Stomach (tissue), 4 donors: ENCODE measurements at regions not wholly inside any gene's neighbourhood (a gene's known extent, or its start where the extent isn't known, plus 50 kb on each side); places are given as distances from the start of the nearest gene placed in this dataset.

ENCODE experiments used
- EP300 ChIP-seq: sonication (generic); formaldehyde crosslinking; IDR thresholded peaks from one replicate; pipeline ENCODE4 v1.6.1; 2017; ENCODE audit warnings: antibody characterized with exemption
- POLR2AphosphoS5 ChIP-seq, 3 donors: sonication (generic); formaldehyde crosslinking; IDR thresholded peaks; one replicate each; pipeline ENCODE4 v1.6.1; 2016; ENCODE audit warnings: antibody characterized with exemption in 3 of 3
- TF ChIP-seq, protein P1 (sequence below), 7 experiments: fragments of 450-650 bp in 4 of 7; fragments of 200-600 bp in 3 of 7; sonication (generic) in 3 of 7; IDR thresholded peaks; one replicate each; pipeline ENCODE4 v1.5.1; 2016 to 2019; ENCODE audit warnings: antibody characterized with exemption in 7 of 7, control low read depth in 2 of 7, mild to moderate bottlenecking in 1 of 7

DNA sequence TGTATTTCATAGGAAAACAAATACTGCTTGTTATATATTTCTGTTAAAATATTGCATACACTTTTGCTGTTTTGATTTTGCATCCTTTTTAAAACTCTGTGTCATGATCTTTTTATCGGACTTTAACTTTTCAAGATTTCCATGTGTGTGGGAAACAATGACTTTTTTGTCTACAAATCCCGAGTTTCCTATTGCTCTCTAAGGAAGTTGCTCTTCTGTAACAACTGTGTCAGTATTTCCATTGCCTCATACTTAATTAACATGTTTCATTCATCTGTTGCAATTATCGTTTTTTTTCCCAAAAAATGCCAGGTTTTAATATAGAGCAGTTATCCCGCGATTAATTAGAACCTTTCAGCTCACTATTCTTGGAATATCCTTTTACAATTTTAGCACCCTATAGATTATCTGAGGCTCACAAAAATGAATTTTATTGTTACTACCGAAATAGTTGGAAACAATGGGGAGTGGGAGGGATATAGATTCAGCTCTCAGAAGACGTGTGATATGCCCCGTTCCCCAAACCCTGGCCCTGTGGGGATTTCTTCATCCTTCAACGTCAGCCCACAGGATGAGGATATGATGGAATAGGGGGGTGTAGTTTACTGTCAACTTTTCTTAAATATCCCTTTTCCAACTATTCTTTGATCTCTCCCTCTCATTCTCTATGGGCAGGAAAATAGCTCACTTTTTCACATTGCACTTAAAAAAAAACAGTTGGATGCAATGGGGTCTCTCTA is 297.6 kb upstream of the IGFBP3 start:
- TF ChIP-seq POLR2AphosphoS5 (IDR thresholded peaks at IDR 0.05) (no peak), EP300 (no peak)
- TF ChIP-seq, protein P1, sequence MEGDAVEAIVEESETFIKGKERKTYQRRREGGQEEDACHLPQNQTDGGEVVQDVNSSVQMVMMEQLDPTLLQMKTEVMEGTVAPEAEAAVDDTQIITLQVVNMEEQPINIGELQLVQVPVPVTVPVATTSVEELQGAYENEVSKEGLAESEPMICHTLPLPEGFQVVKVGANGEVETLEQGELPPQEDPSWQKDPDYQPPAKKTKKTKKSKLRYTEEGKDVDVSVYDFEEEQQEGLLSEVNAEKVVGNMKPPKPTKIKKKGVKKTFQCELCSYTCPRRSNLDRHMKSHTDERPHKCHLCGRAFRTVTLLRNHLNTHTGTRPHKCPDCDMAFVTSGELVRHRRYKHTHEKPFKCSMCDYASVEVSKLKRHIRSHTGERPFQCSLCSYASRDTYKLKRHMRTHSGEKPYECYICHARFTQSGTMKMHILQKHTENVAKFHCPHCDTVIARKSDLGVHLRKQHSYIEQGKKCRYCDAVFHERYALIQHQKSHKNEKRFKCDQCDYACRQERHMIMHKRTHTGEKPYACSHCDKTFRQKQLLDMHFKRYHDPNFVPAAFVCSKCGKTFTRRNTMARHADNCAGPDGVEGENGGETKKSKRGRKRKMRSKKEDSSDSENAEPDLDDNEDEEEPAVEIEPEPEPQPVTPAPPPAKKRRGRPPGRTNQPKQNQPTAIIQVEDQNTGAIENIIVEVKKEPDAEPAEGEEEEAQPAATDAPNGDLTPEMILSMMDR (IDR thresholded peaks at IDR 0.05) = no peak
